SK-N-SH (cell line): ENCODE measurements at regions not wholly inside any gene's neighbourhood (a gene's known extent, or its start where the extent isn't known, plus 50 kb on each side); places are given as distances from the start of the nearest gene placed in this dataset.

ENCODE experiments used
- CTCF ChIP-seq: fragments of 200-600 bp; sonication (generic); IDR thresholded peaks from 2 replicates; pipeline ENCODE4 v1.6.1; 2017; ENCODE audit warnings: antibody characterized with exemption, mild to moderate bottlenecking, moderate library complexity
- MXI1 ChIP-seq: IDR thresholded peaks from 2 replicates; pipeline ENCODE4 v1.6.1; 2012; ENCODE audit warnings: mild to moderate bottlenecking, low read depth, low read length, improper control_type of control experiment
- RFX5 ChIP-seq: IDR thresholded peaks from 2 replicates; pipeline ENCODE4 v1.6.1; 2012; ENCODE audit warnings: mild to moderate bottlenecking, improper control_type of control experiment, low read length
- TF ChIP-seq, protein P1 (sequence below): fragments of 150-350 bp; IDR thresholded peaks from 2 replicates; pipeline ENCODE4 v1.6.1; 2017; ENCODE audit warnings: antibody characterized with exemption, low read length, low read depth, borderline replicate concordance
- TF ChIP-seq, protein P2 (sequence below): IDR thresholded peaks from 2 replicates; pipeline ENCODE4 v1.4.0; 2012; ENCODE audit warnings: low read depth

DNA sequence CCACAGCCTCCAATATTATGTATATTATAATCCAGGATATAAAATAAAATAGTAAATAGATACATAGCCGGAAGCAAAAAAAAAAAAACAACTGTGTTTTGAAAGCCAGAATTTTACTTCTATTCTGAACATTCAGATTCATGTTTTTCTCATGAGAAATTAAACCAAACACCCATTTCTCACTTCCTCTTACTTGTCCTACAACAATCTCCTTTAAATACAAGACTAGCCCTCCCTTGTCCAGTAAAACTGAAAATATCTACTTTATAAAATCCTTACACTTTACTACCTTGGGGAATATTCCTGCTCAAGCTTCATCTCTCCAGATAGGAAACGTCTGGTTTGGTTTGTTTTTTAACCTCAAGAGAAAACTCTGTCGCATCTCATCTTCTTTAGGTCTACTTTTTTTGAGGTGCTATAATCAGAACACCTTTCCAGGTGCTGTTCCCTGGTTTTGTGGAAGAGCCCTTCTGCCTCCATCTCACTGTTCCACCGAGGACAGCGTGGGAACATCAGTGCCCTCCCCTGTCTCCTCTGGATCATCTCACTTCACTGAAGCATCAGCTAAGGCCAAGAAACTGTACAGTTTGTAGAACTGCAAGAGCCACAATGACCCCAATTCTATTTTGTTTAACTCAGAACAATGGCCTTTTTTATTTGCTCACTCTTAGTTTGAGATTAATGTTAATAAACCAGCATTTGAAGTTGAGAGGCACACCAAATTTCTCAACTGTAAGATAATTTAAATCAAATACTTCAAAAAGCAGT, 82.0 kb upstream of the ARHGAP32 start:
- TF ChIP-seq, protein P1, sequence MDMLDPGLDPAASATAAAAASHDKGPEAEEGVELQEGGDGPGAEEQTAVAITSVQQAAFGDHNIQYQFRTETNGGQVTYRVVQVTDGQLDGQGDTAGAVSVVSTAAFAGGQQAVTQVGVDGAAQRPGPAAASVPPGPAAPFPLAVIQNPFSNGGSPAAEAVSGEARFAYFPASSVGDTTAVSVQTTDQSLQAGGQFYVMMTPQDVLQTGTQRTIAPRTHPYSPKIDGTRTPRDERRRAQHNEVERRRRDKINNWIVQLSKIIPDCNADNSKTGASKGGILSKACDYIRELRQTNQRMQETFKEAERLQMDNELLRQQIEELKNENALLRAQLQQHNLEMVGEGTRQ, result no peak
- TF ChIP-seq CTCF (no peak), RFX5 (no peak), MXI1 (no peak)
- TF ChIP-seq, protein P2, sequence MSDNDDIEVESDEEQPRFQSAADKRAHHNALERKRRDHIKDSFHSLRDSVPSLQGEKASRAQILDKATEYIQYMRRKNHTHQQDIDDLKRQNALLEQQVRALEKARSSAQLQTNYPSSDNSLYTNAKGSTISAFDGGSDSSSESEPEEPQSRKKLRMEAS, result no peak
